ENCODE measurements at regions not wholly inside any gene's neighbourhood (a gene's known extent, or its start where the extent isn't known, plus 50 kb on each side); places are given as distances from the start of the nearest gene placed in this dataset.

DNA sequence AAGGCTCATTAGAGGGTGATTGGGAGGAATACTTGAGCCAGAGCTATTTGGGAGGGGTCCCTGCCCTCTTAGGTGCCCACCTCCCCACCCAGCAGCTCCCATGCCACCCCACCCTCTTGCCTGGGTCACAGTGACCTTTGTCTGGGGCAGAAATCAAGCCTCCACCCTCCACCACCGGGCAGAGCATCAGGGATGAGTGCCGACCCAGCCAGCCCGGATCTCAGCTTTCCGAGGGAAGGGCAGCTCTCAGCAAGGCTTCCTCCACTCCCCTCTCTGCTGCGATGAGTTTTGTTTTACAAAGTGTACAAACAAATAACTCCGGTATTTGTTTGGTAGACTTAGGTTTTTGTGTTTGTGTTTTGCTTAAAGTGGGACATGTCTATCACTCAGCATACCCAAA, 136.7 kb upstream of the CST7 start:
- TF ChIP-seq, protein P1, sequence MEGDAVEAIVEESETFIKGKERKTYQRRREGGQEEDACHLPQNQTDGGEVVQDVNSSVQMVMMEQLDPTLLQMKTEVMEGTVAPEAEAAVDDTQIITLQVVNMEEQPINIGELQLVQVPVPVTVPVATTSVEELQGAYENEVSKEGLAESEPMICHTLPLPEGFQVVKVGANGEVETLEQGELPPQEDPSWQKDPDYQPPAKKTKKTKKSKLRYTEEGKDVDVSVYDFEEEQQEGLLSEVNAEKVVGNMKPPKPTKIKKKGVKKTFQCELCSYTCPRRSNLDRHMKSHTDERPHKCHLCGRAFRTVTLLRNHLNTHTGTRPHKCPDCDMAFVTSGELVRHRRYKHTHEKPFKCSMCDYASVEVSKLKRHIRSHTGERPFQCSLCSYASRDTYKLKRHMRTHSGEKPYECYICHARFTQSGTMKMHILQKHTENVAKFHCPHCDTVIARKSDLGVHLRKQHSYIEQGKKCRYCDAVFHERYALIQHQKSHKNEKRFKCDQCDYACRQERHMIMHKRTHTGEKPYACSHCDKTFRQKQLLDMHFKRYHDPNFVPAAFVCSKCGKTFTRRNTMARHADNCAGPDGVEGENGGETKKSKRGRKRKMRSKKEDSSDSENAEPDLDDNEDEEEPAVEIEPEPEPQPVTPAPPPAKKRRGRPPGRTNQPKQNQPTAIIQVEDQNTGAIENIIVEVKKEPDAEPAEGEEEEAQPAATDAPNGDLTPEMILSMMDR (IDR thresholded peaks at IDR 0.05), result no peak
- no peak for TF ChIP-seq POLR2A (IDR thresholded peaks at IDR 0.05)

All from esophagus squamous epithelium (tissue), 4 donors.